ENCODE measurements at regions not wholly inside any gene's neighbourhood (a gene's known extent, or its start where the extent isn't known, plus 50 kb on each side); places are given as distances from the start of the nearest gene placed in this dataset.

DNA sequence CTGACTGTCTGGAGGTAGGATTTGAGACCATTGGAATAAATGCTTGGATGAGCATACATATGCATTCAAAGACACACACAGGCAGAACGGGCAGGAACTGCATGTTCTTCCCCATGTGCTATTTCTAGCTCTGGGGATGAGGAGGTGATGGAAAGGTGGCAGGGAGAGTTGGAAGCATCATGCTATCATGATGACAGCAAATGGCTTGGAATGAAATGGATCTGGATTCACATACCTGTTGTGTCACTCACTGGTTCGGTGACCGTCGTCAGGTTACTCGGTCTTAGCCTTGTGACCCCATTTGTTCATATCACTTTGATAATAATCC is 627.9 kb upstream of the KIRREL3 start:
- H3K4me3 ChIP-seq: no peak overlapping the region
- H3K9me3 ChIP-seq: no peaks in the 10 kb centered on the region
- DNase-seq (ENCODE audit: low read depth in 1 of 2, low spot score in 1 of 2) (no peak), ATAC-seq (no peak), FAIRE-seq (no peak)
- CTCF ChIA-PET: no interaction called here
- no peak overlapping the region for H3K27ac ChIP-seq
- POLR2A ChIA-PET: no interaction called here
- no peaks in the 10 kb centered on the region for H3K4me1 ChIP-seq
- no peak overlapping the region for H3K4me2 ChIP-seq
- no peak for TF ChIP-seq FOXS1 (CRISPR knock-in tag; IDR thresholded peaks at IDR 0.05)
- no peak for TF ChIP-seq CHD2 (IDR thresholded peaks at IDR 0.05; ENCODE audit: low read length, partially characterized antibody)
- WGBS (ENCODE audit: missing lambda C conversion rate): 84% methylated on average over 5 of the region's 5 CpGs

DNA sequence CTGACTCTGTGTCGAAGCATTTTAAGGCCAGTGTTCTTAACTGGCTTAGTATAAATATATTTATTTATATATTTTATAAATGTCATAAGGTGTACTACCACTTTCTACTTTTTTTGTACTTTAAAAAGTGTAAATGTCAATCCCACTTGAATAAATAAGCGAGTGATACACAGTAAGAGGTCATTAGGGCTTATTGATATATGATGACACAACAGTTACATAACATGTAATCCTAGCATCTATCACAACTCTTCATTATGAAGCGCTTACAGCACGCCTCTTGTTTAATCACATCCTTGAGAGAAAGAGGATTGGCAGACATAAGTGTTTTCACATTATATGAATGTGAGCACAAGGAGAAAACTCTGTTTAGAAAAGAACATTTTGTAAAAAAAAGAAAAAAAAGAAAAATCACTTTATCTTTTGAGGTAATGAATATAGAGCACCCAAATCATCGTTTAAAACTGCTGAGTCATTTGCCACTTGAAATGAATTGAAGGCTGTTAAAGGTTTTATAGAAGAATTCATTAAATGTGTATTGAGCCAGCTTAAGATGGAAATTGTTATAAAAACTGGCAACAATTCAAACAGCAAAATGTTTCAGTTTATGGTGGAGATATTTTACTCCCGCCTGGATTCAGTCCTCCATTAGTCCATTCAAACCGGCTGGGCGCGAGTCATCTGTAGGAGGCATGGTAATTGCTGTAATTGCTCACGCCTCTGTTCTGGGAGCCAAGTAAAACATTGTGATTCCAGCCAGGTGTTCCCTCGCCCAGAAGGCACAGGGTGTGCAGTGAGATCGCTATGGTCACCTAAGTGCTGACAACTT is 627.3 kb upstream of the KIRREL3 start:
- WGBS (ENCODE audit: missing lambda C conversion rate): 56% methylated on average over 12 of the region's 12 CpGs
- ChIA-PET CTCF (no interaction called here), POLR2A (no interaction called here)
- no peak for DNase-seq (ENCODE audit: low read depth in 1 of 2, low spot score in 1 of 2)
- Histone ChIP-seq H3K4me1 (no peaks in the 10 kb centered on the region), H3K4me2 (no peak overlapping the region), H3K27ac (no peak overlapping the region), H3K4me3 (no peak overlapping the region), H3K9me3 (no peaks in the 10 kb centered on the region)
- TF ChIP-seq MAFK (IDR thresholded peaks at IDR 0.05; ENCODE audit: partially characterized antibody) (peak; percentile 58), TFCP2L1 (CRISPR knock-in tag; IDR thresholded peaks at IDR 0.05) (no peak), NFE2L2 (conservative IDR thresholded peaks at IDR 0.05; ENCODE audit: low read length) (peak; percentile 64; the same call in 1 of the 2 replicates), ZC3H11A (IDR thresholded peaks at IDR 0.05) (no peak), FOSL2 (IDR thresholded peaks at IDR 0.05) (no peak), FOSL2 (CRISPR knock-in tag; IDR thresholded peaks at IDR 0.05) (no peak), CHD4 (IDR thresholded peaks at IDR 0.05; ENCODE audit: borderline replicate concordance) (no peak)
- no peak for FAIRE-seq
- ATAC-seq: no peak

GRCh38 chr11:127627204-127627603 is 626.6 kb upstream of the KIRREL3 start:
- ATAC-seq (no peak), FAIRE-seq (no peak), DNase-seq (ENCODE audit: low read depth in 1 of 2, low spot score in 1 of 2) (no peak)
- no peak overlapping the region for H3K27ac ChIP-seq
- H3K4me3 ChIP-seq: no peak overlapping the region
- ChIA-PET POLR2A (no interaction called here), CTCF (no interaction called here)
- no peaks in the 10 kb centered on the region for H3K4me1 ChIP-seq
- TF ChIP-seq MAZ (IDR thresholded peaks at IDR 0.05; ENCODE audit: borderline replicate concordance, low read depth, low read length) (no peak), NFE2L2 (conservative IDR thresholded peaks at IDR 0.05; ENCODE audit: low read length) (no peak), EP300 (IDR thresholded peaks at IDR 0.05) (no peak), HDAC2 (IDR thresholded peaks at IDR 0.05) (no peak), NR3C1 (IDR thresholded peaks at IDR 0.05) (no peak), SMC3 (IDR thresholded peaks at IDR 0.05) (no peak), MAFK (IDR thresholded peaks at IDR 0.05; ENCODE audit: partially characterized antibody) (no peak), FOXS1 (CRISPR knock-in tag; IDR thresholded peaks at IDR 0.05) (no peak), RAD21 (conservative IDR thresholded peaks at IDR 0.05 in 1 of 2, IDR thresholded peaks at IDR 0.05 in 1 of 2) (no peak), RCOR1 (IDR thresholded peaks at IDR 0.05; ENCODE audit: low read depth, low read length) (no peak), SREBF2 (IDR thresholded peaks at IDR 0.05) (no peak), ZSCAN20 (CRISPR knock-in tag; IDR thresholded peaks at IDR 0.05) (no peak), PHF8 (IDR thresholded peaks at IDR 0.05; ENCODE audit: borderline replicate concordance, low read depth) (no peak), BHLHE40 (IDR thresholded peaks at IDR 0.05; ENCODE audit: low read depth, low read length) (no peak), CEBPB (IDR thresholded peaks at IDR 0.05) (no peak), ZNF302 (CRISPR knock-in tag; IDR thresholded peaks at IDR 0.05) (no peak)
- TF ChIP-seq, protein P1, sequence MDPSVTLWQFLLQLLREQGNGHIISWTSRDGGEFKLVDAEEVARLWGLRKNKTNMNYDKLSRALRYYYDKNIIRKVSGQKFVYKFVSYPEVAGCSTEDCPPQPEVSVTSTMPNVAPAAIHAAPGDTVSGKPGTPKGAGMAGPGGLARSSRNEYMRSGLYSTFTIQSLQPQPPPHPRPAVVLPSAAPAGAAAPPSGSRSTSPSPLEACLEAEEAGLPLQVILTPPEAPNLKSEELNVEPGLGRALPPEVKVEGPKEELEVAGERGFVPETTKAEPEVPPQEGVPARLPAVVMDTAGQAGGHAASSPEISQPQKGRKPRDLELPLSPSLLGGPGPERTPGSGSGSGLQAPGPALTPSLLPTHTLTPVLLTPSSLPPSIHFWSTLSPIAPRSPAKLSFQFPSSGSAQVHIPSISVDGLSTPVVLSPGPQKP (IDR thresholded peaks at IDR 0.05; ENCODE audit: low read depth, low read length): no peak
- no peaks in the 10 kb centered on the region for H3K9me3 ChIP-seq
- H3K4me2 ChIP-seq: no peak overlapping the region
- 79% methylated on average over 1 of the region's 1 CpG for WGBS (ENCODE audit: missing lambda C conversion rate)
